Erythroblast (primary cell): ENCODE measurements at regions not wholly inside any gene's neighbourhood (a gene's known extent, or its start where the extent isn't known, plus 50 kb on each side); places are given as distances from the start of the nearest gene placed in this dataset.

Experiments
- GATA1 ChIP-seq: IDR thresholded peaks from 2 replicates; pipeline ENCODE4 v1.6.1; 2011; ENCODE audit warnings: low read depth, mild to moderate bottlenecking, control low read depth, low read length, moderate library complexity
- POLR2A ChIP-seq: IDR thresholded peaks from 2 replicates; pipeline ENCODE4 v1.6.1; 2011; ENCODE audit warnings: mild to moderate bottlenecking, low read length

GRCh38 chr13:111862836-111863815, 203.8 kb upstream of the SOX1 start:
- TF ChIP-seq POLR2A (no peak), GATA1 (no peak)
